ENCODE measurements at regions not wholly inside any gene's neighbourhood (a gene's known extent, or its start where the extent isn't known, plus 50 kb on each side); places are given as distances from the start of the nearest gene placed in this dataset.

GRCh38 chr5:35420200-35420599 lies 189.9 kb upstream of the PRLR start:
- dilution Hi-C loops (cut with HindIII; ENCODE audit: low sequenced_read_pairs, unreplicated experiment) (no loop called here), in situ Hi-C loops (cut with MboI; ENCODE audit: low sequenced_read_pairs) (no loop called here), intact Hi-C loops (cut with micrococcal nuclease) (no loop called here)
- H4K91ac ChIP-seq (ENCODE audit: insufficient read depth, low read depth, low read length), result no peak overlapping the region
- no peak overlapping the region for H3K9ac ChIP-seq (ENCODE audit: low read depth, low read length)
- H2AK9ac ChIP-seq (replicated peaks; ENCODE audit: low read depth, low read length, poor library complexity), result no peak overlapping the region
- H3K27me3 ChIP-seq (ENCODE audit: control insufficient read depth, insufficient read depth, low read length), result no peaks in the 10 kb centered on the region
- no peak overlapping the region for H3K56ac ChIP-seq (ENCODE audit: extremely low read depth, insufficient read depth, low read length)
- no peak overlapping the region for H3K4me2 ChIP-seq (ENCODE audit: low read depth, low read length)
- H2BK120ac ChIP-seq (ENCODE audit: low read depth, low read length), result no peak overlapping the region
- H3K9me3 ChIP-seq (ENCODE audit: control insufficient read depth, insufficient read depth, low read length), result no peaks in the 10 kb centered on the region
- no peak overlapping the region for H4K5ac ChIP-seq (ENCODE audit: low read depth, low read length)
- H4K8ac ChIP-seq (ENCODE audit: low read depth in 2 of 2, low read length in 2 of 2), result no peak overlapping the region
- no peak overlapping the region for H2AK5ac ChIP-seq (ENCODE audit: low read depth, low read length)
- no CpG with 5 or more reads among the region's 1 CpG for WGBS, 2 experiments (ENCODE audit: extremely low coverage in 2 of 2, insufficient read length in 1 of 2)
- H2BK5ac ChIP-seq (ENCODE audit: low read depth, low read length, poor library complexity, severe bottlenecking), result no peak overlapping the region
- no peak overlapping the region for H2BK20ac ChIP-seq (ENCODE audit: low read depth, low read length)
- H3K79me1 ChIP-seq (ENCODE audit: low read depth in 1 of 2, low read length in 2 of 2), result no peaks in the 10 kb centered on the region
- H2BK15ac ChIP-seq (ENCODE audit: low read depth, low read length), result no peak overlapping the region
- no peak overlapping the region for H3K18ac ChIP-seq (ENCODE audit: low read depth, low read length)
- H3K27ac ChIP-seq (ENCODE audit: insufficient read depth, low read length), result no peak overlapping the region
- ChIA-PET CTCF (no interaction called here), POLR2A (ENCODE audit: unreplicated experiment) (no interaction called here)
- DNase-seq (no peak), ATAC-seq (ENCODE audit: low read depth) (no peak)
- H2AFZ ChIP-seq (replicated peaks; ENCODE audit: low read length, poor library complexity), result no peak overlapping the region
- H3K4ac ChIP-seq (ENCODE audit: low read depth, low read length), result no peak overlapping the region
- TF ChIP-seq USF2 (IDR thresholded peaks at IDR 0.05; ENCODE audit: low read depth, low read length) (no peak), RFX5 (IDR thresholded peaks at IDR 0.05; ENCODE audit: low read depth, low read length) (no peak)
- H3K9me1 ChIP-seq (ENCODE audit: insufficient read depth, low read length), result no peaks in the 10 kb centered on the region
- H3K23ac ChIP-seq (ENCODE audit: low read depth, low read length), result no peak overlapping the region
- no peak overlapping the region for H3K4me3 ChIP-seq (ENCODE audit: insufficient read depth, low read depth, low read length)
- no peaks in the 10 kb centered on the region for H3K36me3 ChIP-seq (ENCODE audit: control insufficient read depth, insufficient read depth, low read length)
- no peak overlapping the region for H3K14ac ChIP-seq (replicated peaks; ENCODE audit: low read depth, low read length)
- H4K20me1 ChIP-seq (ENCODE audit: insufficient read depth, low read length), result no peaks in the 10 kb centered on the region
- BruUV-seq (replicated peaks), result no TSS peak
- no peaks in the 10 kb centered on the region for H3K4me1 ChIP-seq (ENCODE audit: control insufficient read depth, insufficient read depth, low read length)

All from IMR-90 (cell line).